ENCODE measurements at regions not wholly inside any gene's neighbourhood (a gene's known extent, or its start where the extent isn't known, plus 50 kb on each side); places are given as distances from the start of the nearest gene placed in this dataset.

- no peak for TF ChIP-seq CTCF (IDR thresholded peaks at IDR 0.05)
- DNase-seq (no peak), ATAC-seq (peak in 1 of 4 donors; percentile 20)
- Histone ChIP-seq H3K4me1 (peaks cover 14% of the 10 kb centered on the region), H3K4me3 (no peak overlapping the region), H3K9me3 (no peaks in the 10 kb centered on the region), H3K36me3 (ENCODE audit: insufficient read depth in 1 of 2, low read depth in 1 of 2) (no peaks in the 10 kb centered on the region), H3K27ac (no peak overlapping the region), H3K27me3 (ENCODE audit: insufficient read depth in 3 of 3, low read length in 2 of 3) (no peaks in the 10 kb centered on the region)
- 58 to 70% (median 65%) methylated on average over 8 of the region's 8 CpGs for WGBS, 3 donors
- intact Hi-C loops (cut with DNase I), result no loop called here
Observed at GRCh38 chr2:217617616-217618022, 385.2 kb downstream of the TNS1 start.

- Histone ChIP-seq H3K9me3 (no peaks in the 10 kb centered on the region), H3K36me3 (ENCODE audit: insufficient read depth in 1 of 2, low read depth in 1 of 2) (no peaks in the 10 kb centered on the region), H3K27ac (no peak overlapping the region), H3K4me1 (peaks cover 14% of the 10 kb centered on the region), H3K4me3 (no peak overlapping the region), H3K27me3 (ENCODE audit: insufficient read depth in 3 of 3, low read length in 2 of 3) (no peaks in the 10 kb centered on the region)
- no peak for TF ChIP-seq CTCF (IDR thresholded peaks at IDR 0.05)
- DNase-seq (no peak), ATAC-seq (no peak)
- intact Hi-C loops (cut with DNase I), result no loop called here
- WGBS, 3 donors, result 28 to 39% (median 29%) methylated on average over 4 of the region's 4 CpGs
Observed at GRCh38 chr2:217616936-217617335, 385.9 kb downstream of the TNS1 start.

GRCh38 chr2:217615171-217615570 is 387.6 kb downstream of the TNS1 start:
- peaks cover 14% of the 10 kb centered on the region for H3K4me1 ChIP-seq
- H3K9me3 ChIP-seq, result no peaks in the 10 kb centered on the region
- H3K4me3 ChIP-seq, result no peak overlapping the region
- 89 to 100% (median 100%) methylated on average over 1 of the region's 1 CpG for whole genome bisulfite sequencing, 3 donors
- intact Hi-C loops (cut with DNase I), result no loop called here
- H3K27me3 ChIP-seq (ENCODE audit: insufficient read depth in 3 of 3, low read length in 2 of 3), result no peaks in the 10 kb centered on the region
- no peaks in the 10 kb centered on the region for H3K36me3 ChIP-seq (ENCODE audit: insufficient read depth in 1 of 2, low read depth in 1 of 2)
- no peak for DNase-seq
- H3K27ac ChIP-seq, result no peak overlapping the region
- no peak for ATAC-seq
- no peak for TF ChIP-seq CTCF (IDR thresholded peaks at IDR 0.05)

GRCh38 chr2:217614498-217614897 is 388.3 kb downstream of the TNS1 start:
- no peak for ATAC-seq

More at GRCh38 chr2:217614498-217614897, 388.3 kb downstream of the TNS1 start:
- no peak for TF ChIP-seq CTCF (IDR thresholded peaks at IDR 0.05)
- WGBS, 3 donors, result 73 to 94% (median 88%) methylated on average over 3 of the region's 3 CpGs
- no peaks in the 10 kb centered on the region for H3K9me3 ChIP-seq
- H3K27ac ChIP-seq, result no peak overlapping the region
- H3K4me3 ChIP-seq, result no peak overlapping the region
- DNase-seq, result no peak
- H3K4me1 ChIP-seq, result peaks cover 14% of the 10 kb centered on the region
- no peaks in the 10 kb centered on the region for H3K36me3 ChIP-seq (ENCODE audit: insufficient read depth in 1 of 2, low read depth in 1 of 2)
- intact Hi-C loops (cut with DNase I), result no loop called here
- no peaks in the 10 kb centered on the region for H3K27me3 ChIP-seq (ENCODE audit: insufficient read depth in 3 of 3, low read length in 2 of 3)

All from psoas muscle (tissue), 7 donors.